ENCODE measurements at regions not wholly inside any gene's neighbourhood (a gene's known extent, or its start where the extent isn't known, plus 50 kb on each side); places are given as distances from the start of the nearest gene placed in this dataset.

GRCh38 chr2:40690525-40690924 is 238.6 kb upstream of the SLC8A1 start:
- TF ChIP-seq CTCF (IDR thresholded peaks at IDR 0.05; ENCODE audit: low read depth, low read length, missing input control) (no peak), EGR1 (IDR thresholded peaks at IDR 0.05; ENCODE audit: low read depth in 2 of 2) (no peak), ZBTB33 (IDR thresholded peaks at IDR 0.05) (no peak), SP1 (IDR thresholded peaks at IDR 0.05) (no peak), ATF3 (IDR thresholded peaks at IDR 0.05) (no peak), JUND (IDR thresholded peaks at IDR 0.05) (no peak)
